ENCODE measurements at regions not wholly inside any gene's neighbourhood (a gene's known extent, or its start where the extent isn't known, plus 50 kb on each side); places are given as distances from the start of the nearest gene placed in this dataset.
"Not testable (repeated sequence)": the region's sequence is repeated elsewhere in the genome, so short reads cannot be mapped to it uniquely, and the experiment has no call there.

DNA sequence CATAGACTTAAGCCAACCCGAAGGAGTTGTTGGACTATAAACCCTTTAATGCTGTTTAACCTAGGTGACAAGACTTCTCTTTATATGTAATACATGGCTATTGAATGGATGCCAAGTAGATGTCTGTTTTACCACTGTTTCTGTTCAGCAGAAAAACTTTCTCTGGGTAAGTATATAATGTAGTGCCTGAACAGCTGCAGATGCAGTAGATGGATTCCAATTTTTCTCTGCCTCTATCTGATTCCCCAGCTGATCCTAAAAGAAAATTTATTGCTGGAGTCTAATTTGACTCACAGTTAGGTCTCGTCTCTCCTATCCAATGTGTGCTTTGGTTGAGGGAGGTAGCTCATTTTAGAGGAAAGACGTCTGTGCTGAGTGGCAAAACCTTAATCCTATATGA lies 256.5 kb upstream of the CBLB start:
- no peak for DNase-seq

GRCh38 chr3:106126067-106126845 lies 257.4 kb upstream of the CBLB start:
- no peak for DNase-seq

DNA sequence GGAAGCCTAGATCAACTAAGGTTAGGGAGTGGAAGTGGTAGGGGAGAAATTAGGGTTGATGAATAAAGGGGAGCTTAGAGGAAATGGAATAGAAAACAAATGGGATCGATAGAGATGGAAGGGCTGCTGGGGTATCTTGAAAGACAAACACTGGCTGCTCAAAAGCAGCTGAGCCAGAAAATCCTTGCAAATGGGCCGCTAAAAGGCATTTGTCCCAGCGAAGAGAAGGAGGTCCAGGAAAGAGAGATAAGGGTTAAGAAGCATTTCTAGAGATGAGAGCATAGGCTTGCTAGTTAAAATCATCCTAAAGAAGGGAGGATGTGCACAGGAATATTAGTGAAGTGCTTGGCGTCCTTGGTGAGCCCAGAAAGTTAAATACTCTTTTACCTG lies 258.0 kb upstream of the CBLB start:
- DNase-seq: no peak

- no peak for DNase-seq
These were observed 261.1 kb upstream of the CBLB start for GRCh38 chr3:106129939-106130338.

DNA sequence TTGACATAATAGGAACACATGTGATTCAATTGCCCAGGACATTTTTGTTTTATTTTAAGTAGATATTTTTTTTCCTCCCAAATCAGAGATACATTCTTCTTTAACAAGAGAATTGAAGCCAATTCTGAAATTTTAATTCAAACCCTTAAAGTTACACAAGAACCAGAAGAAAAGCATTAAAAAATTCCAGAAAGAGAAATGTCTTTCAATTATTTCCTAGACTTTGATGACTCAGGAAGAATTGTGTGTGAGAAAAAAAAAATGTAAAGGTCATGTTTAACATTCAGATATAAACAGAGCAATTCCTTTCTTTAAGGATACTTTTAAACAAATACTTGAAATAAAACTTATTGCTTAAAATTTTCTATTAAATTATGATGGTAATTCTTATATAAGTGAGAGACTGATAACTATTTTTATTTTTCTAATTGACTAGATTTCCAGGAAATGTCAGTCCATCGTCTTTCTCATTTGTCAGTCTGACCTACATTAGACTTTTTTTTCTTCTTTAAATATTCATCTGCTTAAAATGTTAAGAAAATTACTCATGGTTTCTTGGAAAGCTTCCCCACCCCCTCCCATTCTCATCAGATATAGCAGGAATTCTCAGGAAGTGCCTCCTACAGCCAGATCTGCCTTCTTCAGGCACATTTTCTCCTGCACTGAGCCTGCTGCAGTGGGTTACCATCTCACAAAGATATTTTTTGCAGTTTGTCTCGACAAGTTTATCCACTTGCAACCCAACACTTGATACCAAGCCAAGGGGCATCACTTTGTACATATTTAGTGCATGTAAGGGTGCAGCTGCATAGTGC lies 261.8 kb upstream of the CBLB start:
- DNase-seq: no peak

DNA sequence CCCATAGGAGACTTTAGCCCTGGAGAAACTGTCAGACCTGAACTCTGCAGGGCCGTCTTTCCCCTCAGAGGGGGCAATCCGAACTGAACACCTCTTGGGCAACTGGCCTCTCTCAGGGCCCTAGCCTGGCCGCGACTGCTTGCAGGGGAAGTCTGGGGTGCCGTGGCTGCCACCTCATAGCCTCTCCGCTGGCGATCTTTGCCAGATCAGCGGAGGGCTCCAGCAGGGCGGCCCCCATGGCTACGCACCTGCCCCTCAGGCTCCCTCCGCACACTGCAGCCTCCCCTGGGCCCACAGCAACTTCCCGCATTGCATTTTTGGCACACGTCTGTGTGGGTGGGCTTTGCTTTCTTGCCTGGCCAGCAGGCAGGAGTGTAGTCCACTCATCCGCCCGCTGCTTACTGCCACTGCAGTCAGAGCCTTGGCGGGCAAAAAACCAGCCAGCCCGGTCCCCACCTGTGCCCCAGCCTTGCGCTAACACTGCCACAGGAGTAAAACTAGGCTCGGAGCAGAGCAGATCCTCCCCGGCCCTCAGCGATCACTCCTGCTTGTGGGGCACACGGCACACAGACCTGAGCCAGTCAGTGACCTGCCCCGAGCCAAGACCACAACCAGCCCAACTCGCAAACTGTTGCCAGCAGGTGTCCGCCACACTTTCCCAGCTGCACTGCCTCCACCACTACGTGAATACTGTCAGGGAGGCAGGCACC lies 266.8 kb upstream of the CBLB start:
- DNase-seq: no peak

DNA sequence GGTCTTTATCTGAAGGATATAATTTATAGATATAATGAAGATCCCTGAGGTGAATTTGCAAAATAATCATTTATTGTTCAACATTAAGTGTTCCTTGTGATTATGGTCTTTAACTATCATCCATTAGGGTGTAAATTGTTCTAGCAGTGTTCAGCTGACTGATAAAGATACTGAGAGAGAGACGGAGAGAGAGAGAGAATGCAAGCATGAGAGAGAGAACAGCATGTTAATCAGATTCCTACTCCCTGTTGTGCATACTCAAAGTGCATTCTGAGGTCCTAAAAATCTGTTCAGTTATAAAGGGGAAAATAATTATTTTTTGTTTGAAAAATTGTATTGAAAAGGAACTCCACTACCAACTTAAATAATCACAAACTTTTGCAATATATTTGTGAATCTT lies 271.0 kb upstream of the CBLB start:
- no peak for DNase-seq

GRCh38 chr3:106140431-106140830 lies 271.6 kb upstream of the CBLB start:
- no peak for DNase-seq

DNA sequence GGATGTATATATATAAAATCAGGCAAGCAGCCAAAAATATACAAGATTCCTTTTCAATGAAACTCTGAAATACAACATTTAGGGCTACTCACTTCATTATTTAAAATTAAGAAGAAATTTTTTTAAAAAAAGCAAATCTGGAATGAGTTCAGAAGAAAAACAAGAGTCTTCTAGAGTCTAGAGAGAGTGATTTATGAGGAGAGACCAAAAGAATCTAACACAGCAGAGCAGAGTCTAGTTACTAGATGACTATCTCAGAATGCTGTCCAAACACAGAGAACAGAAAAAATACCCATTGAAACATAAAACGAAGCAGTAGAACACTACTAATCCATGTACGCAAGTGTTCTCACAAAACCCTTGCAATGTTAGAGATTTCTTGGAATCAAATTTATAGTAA lies 275.2 kb upstream of the CBLB start:
- no peak for DNase-seq

DNA sequence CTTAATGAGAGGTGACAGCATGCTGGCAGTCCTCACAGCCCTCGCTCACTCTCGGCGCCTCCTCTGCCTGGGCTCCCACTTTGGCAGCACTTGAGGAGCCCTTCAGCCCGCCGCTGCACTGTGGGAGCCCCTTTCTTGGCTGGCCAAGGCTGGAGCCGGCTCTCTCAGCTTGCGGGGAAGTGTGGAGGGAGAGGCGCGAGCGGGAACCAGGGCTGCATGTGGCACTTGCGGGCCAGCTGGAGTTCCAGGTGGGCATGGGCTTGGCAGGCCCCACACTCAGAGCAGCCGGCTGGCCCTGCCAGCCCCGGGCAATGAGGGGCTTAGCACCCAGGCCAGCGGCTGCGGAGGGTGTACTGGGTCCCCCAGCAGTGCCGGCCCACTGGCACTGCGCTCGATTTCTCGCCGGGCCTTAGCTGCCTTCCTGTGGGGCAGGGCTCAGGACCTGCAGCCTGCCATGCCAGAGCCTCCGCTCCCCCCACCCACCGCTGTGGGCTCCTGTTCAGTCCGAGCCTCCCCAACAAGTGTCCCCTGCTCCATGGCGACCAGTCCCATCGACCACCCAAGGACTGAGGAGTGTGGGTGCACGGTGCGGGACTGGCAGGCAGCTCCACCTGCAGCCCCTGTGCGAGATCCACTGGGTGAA lies 279.7 kb upstream of the CBLB start:
- not testable (repeated sequence) for DNase-seq

DNA sequence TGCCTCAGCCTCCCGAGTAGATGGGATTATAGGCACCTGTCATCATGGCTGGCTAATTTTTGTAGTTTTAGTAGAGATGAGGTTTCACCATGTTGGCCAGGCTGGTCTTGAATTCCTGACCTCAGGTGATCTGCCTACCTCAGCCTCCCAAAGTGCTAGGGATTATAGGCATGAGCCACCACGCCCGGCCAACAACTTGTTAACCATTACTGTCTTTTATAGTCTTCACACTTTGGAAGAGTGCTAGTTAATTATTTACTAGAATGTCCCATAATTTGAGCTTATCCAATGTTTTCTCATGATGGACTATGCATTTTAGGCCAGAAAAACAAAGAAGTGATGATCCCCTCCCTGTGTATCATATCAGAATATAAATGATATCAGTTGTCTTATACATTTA lies 288.6 kb upstream of the CBLB start:
- DNase-seq: no peak

GRCh38 chr3:106160396-106160795 lies 291.6 kb upstream of the CBLB start:
- no peak for DNase-seq

GRCh38 chr3:106161246-106161645 lies 292.4 kb upstream of the CBLB start:
- DNase-seq: no peak

DNA sequence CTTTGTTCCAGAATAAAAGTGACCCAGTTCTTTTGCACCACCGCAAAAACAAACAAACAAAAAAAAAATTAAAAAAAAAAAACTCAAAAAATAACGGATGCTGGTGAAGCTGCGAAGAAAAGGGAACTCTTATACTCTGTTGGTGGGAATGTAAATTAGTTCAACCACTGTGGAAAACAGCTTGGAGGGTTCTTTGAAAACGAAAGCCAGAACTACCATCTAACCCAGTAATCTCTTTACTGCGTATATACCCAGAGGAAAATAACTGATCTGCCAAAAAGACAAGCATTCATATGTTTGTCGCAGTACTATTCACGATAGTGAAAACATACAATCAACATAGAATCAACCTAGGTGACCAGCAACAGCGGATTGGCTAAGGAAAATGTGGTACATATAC lies 298.9 kb upstream of the CBLB start:
- DNase-seq: no peak

DNA sequence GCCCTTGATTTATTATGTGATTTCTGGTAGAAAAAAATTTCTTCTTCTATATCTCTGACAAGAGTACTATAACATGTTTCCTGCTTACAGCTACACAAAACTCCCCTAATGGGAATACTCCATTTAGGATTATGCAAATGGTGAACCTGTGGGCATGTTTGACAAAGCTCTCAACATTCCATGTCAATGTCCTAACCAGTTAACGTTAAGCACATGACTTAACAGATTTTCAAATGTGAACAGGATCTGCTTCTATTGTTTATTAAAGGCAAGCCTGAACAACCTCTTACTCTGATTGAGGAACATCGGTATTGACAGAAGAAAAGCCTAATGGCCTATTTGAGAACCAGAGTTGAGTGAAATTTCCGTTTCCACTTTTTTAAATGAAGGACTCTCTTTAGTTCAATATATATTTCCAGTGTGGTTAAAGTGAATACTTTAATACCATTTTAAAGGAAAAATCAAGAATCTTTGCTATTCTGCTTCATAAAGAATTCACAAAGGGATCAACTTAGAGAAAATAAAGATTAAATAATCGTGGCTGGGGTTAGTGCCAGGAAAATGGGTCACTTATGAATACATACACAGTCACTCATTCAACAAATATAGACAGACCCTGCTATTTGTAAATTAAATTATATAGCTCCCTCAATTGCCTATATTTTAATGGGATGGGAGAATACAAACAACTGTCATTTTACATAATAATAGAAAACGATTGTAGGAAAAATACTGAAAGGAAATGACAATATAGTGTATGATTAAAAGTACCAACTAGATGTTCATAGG lies 300.3 kb upstream of the CBLB start:
- DNase-seq: no peak

GRCh38 chr3:106170636-106171035 lies 301.8 kb upstream of the CBLB start:
- DNase-seq: no peak

- DNase-seq: no peak
These were observed 303.3 kb upstream of the CBLB start for GRCh38 chr3:106172101-106172500.

DNA sequence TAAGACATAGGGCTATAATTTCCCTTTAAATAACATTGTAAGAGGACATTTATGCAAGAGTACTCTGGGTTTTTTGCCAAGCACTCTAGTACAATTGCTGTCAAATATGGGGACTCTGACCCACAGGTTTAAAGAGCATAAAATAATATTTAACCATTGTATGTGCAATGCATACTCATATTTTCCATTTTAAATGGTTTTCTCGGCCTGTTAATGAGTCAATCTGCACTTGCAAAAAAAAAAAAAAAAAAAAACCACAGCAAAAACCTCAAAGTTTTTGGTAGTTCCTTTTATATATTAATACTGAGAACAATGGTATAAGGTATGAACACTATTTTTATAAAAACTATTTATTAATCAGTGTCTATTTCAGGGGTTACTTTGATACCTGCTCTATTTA lies 304.0 kb upstream of the CBLB start:
- no peak for DNase-seq

DNA sequence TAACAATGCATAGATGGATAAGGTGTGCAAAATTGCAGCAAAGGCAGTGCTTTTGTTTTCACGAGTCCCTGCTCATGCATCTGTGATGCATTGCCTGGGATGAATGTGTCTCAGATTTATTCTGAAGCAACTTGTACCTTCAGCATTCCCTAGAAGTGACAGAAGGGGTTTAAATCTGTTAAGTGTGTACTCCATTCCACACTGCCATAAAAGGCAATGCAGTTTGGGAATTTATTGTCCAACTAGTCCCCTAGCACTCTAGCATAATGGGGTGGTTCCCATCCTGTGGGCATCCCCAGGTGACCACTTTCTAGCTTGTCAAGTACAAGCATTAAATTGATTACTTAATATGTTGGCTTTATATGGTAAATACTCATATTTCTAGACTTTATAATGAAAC lies 306.5 kb upstream of the CBLB start:
- DNase-seq: no peak

DNA sequence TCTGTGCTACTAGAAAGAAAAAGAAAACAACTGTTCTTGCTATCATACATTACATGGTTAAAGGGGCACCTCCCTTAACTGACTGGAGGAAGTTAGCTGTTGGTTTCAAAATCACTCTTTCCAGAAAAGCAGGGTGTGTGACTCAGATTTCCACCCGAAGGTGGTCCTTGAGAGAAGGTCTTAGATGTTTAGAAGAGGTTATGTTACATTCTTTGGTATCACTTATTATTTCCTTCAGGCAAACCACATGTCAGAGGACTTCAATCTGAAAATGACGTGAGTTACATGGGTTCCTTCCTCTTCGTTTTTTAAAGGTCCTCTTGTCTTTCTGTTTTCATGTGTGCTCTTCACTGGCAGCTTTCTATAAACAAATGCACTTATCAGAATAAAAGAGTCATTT lies 307.9 kb upstream of the CBLB start:
- no peak for DNase-seq

- DNase-seq: no peak
These were observed 314.2 kb upstream of the CBLB start for GRCh38 chr3:106182950-106183511.

DNA sequence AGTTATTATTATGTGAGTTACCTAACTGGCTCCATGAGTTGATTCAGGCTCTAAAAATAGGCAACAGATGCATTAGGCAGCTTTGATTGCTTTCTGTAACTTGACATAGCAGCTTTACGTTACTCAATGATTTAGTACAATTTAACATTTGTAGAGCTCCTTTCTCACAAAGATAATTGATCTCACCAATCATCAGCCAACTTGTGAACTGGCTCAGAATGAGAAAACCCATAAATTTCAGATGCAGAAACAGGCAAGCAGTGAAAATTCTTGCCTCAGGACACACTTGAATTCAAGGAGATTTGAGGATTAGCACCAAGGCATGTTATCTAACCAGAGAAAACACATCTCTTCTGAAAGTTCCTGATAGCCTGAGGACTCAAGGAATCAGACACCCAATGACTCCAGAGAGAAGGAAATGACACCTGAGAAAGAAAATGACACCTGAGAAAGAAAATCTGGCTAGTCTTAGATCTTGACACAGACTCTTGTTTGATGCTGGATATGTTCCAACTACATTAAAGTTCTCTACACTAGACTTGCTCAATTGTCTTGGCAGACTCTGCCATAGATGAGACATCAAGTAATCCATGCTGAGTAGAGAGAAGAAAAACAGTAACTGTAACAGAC lies 315.1 kb upstream of the CBLB start:
- no peak for DNase-seq

Data from SW 1271 (cell line).